Keratinocyte (primary cell): ENCODE measurements at regions not wholly inside any gene's neighbourhood (a gene's known extent, or its start where the extent isn't known, plus 50 kb on each side); places are given as distances from the start of the nearest gene placed in this dataset.

Source experiments
- DNase-seq: peaks from one replicate; pipeline ENCODE4 v3.0.0-alpha.2; 2011; ENCODE audit warnings: low read depth, missing footprints, low spot score
- FAIRE-seq: peaks from 2 replicates; lab custom pipeline; 2011; peaks lifted over from hg19 to GRCh38; lab: Jason Lieb, UNC
- H2AFZ ChIP-seq: 2 replicates; pipeline ENCODE4 v1.6.0; 2012; ENCODE audit warnings: low read length, control low read depth, inconsistent platforms; ENCODE audit not compliant: control insufficient read depth
- H3K27ac ChIP-seq: 2 replicates; pipeline ENCODE4 v1.5.1; 2011; ENCODE audit warnings: low read length; ENCODE audit not compliant: control insufficient read depth, insufficient read depth
- H3K27me3 ChIP-seq: 3 replicates; pipeline ENCODE4 v1.6.0; 2011; ENCODE audit warnings: low read length; ENCODE audit not compliant: control insufficient read depth, insufficient read depth; ENCODE audit errors: extremely low read depth
- H3K36me3 ChIP-seq, 2 experiments: 2 replicates in 1 of 2; 3 replicates in 1 of 2; pipeline ENCODE4 v1.5.1; 2011; ENCODE audit warnings: low read length in 2 of 2, mild to moderate bottlenecking in 1 of 2; ENCODE audit not compliant: control insufficient read depth in 2 of 2, insufficient read depth in 2 of 2; ENCODE audit errors: extremely low read depth in 1 of 2
- H3K4me1 ChIP-seq: 3 replicates; pipeline ENCODE4 v1.5.1; 2011; ENCODE audit warnings: low read length; ENCODE audit not compliant: control insufficient read depth, insufficient read depth; ENCODE audit errors: extremely low read depth
- H3K4me2 ChIP-seq: 3 replicates; pipeline ENCODE4 v1.6.0; 2011; ENCODE audit warnings: low read depth, low read length; ENCODE audit not compliant: control insufficient read depth, insufficient read depth; ENCODE audit errors: extremely low read depth
- H3K4me3 ChIP-seq, 3 experiments: fragments of 200-600 bp in 1 of 3; sonication (generic) in 1 of 3; 2 replicates in 2 of 3; 3 replicates in 1 of 3; pipeline ENCODE4 v1.5.1; 2011 to 2016; ENCODE audit warnings: low read length in 3 of 3, mild to moderate bottlenecking in 3 of 3, control low read depth in 2 of 3, inconsistent platforms in 1 of 3, low read depth in 1 of 3, mixed read lengths in 1 of 3, mixed run types in 1 of 3, moderate library complexity in 1 of 3; ENCODE audit not compliant: control insufficient read depth in 2 of 3, insufficient read depth in 2 of 3; ENCODE audit errors: extremely low read depth in 1 of 3
- H3K79me2 ChIP-seq: 2 replicates; pipeline ENCODE4 v1.6.0; 2012; ENCODE audit warnings: low read length; ENCODE audit not compliant: control insufficient read depth, insufficient read depth
- H3K9ac ChIP-seq: 3 replicates; pipeline ENCODE4 v1.6.0; 2011; ENCODE audit warnings: low read length; ENCODE audit not compliant: control insufficient read depth, insufficient read depth; ENCODE audit errors: extremely low read depth
- H3K9me1 ChIP-seq: 3 replicates; pipeline ENCODE4 v1.6.0; 2011; ENCODE audit warnings: low read length; ENCODE audit not compliant: control insufficient read depth, insufficient read depth; ENCODE audit errors: extremely low read depth
- H3K9me3 ChIP-seq: 2 replicates; pipeline ENCODE4 v1.5.1; 2012; ENCODE audit warnings: low read depth, low read length; ENCODE audit not compliant: control insufficient read depth
- H4K20me1 ChIP-seq: 3 replicates; pipeline ENCODE4 v1.6.0; 2011; ENCODE audit warnings: low read length; ENCODE audit not compliant: control insufficient read depth, insufficient read depth; ENCODE audit errors: extremely low read depth
- CTCF ChIP-seq, 3 experiments: IDR thresholded peaks in 1 of 3; conservative IDR thresholded peaks in 1 of 3; optimal IDR thresholded peaks in 1 of 3; 2 replicates in 2 of 3; 3 replicates in 1 of 3; pipeline versions ENCODE3 to v1.5.1; 2011; ENCODE audit warnings: low read length in 3 of 3, mild to moderate bottlenecking in 3 of 3, moderate library complexity in 2 of 3, control low read depth in 1 of 3, inconsistent platforms in 1 of 3; ENCODE audit not compliant: insufficient read depth in 2 of 3; ENCODE audit errors: extremely low read depth in 1 of 3
- EZH2 ChIP-seq: IDR thresholded peaks from one replicate; pipeline ENCODE4 v1.6.1; 2012; ENCODE audit warnings: inconsistent platforms, mild to moderate bottlenecking, low read length, moderate library complexity
- dilution Hi-C: fragments of 300-500 bp; cut with MboI; formaldehyde crosslinking; loops from one replicate; pipeline ENCODE4 v1.7.0; 2020; ENCODE audit warnings: low sequenced_read_pairs; ENCODE audit not compliant: extremely low pct_ligation_motif_present

- no peaks in the 10 kb centered on the region for H3K9me3 ChIP-seq
- dilution Hi-C loops, result no loop called here
- DNase-seq (no peak), FAIRE-seq (no peak)
- H4K20me1 ChIP-seq, result no peaks in the 10 kb centered on the region
- no peak overlapping the region for H3K27ac ChIP-seq
- no peaks in the 10 kb centered on the region for H3K9me1 ChIP-seq
- H3K36me3 ChIP-seq, result no peaks in the 10 kb centered on the region
- H3K27me3 ChIP-seq, result no peaks in the 10 kb centered on the region
- no peaks in the 10 kb centered on the region for H3K79me2 ChIP-seq
- H3K4me3 ChIP-seq, result no peak overlapping the region
- no peak overlapping the region for H3K4me2 ChIP-seq
- TF ChIP-seq EZH2, result no peak
- TF ChIP-seq CTCF (optimal IDR thresholded peaks at IDR 0.05 in 1 of 3, IDR thresholded peaks at IDR 0.05 in 1 of 3, conservative IDR thresholded peaks at IDR 0.05 in 1 of 3; ENCODE audit: extremely low read depth in 1 of 3, insufficient read depth in 2 of 3, low read length in 3 of 3), result no peak
- H2AFZ ChIP-seq, result no peak overlapping the region
- H3K4me1 ChIP-seq, result no peaks in the 10 kb centered on the region
- H3K9ac ChIP-seq, result no peak overlapping the region
Observed at GRCh38 chr3:182139627-182140357, 428.1 kb downstream of the SOX2 start.

- H3K4me3 ChIP-seq, result no peak overlapping the region
- H3K27ac ChIP-seq, result no peak overlapping the region
- H3K36me3 ChIP-seq, result no peaks in the 10 kb centered on the region
- H4K20me1 ChIP-seq, result no peaks in the 10 kb centered on the region
- no peak overlapping the region for H3K9ac ChIP-seq
- FAIRE-seq, result no peak
- H3K79me2 ChIP-seq, result no peaks in the 10 kb centered on the region
- no peak overlapping the region for H2AFZ ChIP-seq
- no peaks in the 10 kb centered on the region for H3K9me3 ChIP-seq
- H3K27me3 ChIP-seq, result no peaks in the 10 kb centered on the region
- no peak for TF ChIP-seq CTCF (optimal IDR thresholded peaks at IDR 0.05 in 1 of 3, IDR thresholded peaks at IDR 0.05 in 1 of 3, conservative IDR thresholded peaks at IDR 0.05 in 1 of 3; ENCODE audit: extremely low read depth in 1 of 3, insufficient read depth in 2 of 3, low read length in 3 of 3)
- TF ChIP-seq EZH2, result no peak
- dilution Hi-C loops, result no loop called here
- no peak for DNase-seq
- H3K4me1 ChIP-seq, result no peaks in the 10 kb centered on the region
- H3K4me2 ChIP-seq, result no peak overlapping the region
- H3K9me1 ChIP-seq, result no peaks in the 10 kb centered on the region
Observed at GRCh38 chr3:182142928-182143327, 431.2 kb downstream of the SOX2 start.
